ENCODE measurements at regions not wholly inside any gene's neighbourhood (a gene's known extent, or its start where the extent isn't known, plus 50 kb on each side); places are given as distances from the start of the nearest gene placed in this dataset.

DNA sequence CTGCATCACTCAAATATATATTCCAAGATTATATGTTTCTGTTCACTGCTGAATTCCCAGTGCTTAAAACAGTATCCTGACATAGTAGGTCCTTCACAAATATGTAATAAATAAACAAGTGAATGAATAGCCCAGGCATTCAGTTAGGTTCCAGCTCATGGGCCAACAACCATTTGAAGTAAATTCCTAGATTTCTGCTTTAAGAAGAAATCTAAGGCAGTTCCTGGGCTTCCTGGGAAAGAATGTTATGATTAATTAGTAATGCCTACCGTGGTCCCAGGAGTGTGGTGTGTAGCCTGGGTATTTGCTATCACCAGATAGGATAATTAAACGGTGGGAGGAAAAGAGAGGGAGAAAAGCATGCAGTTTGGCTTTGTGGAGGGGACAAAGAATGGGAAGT lies 576.8 kb downstream of the SOX6 start:
- no peak for DNase-seq

DNA sequence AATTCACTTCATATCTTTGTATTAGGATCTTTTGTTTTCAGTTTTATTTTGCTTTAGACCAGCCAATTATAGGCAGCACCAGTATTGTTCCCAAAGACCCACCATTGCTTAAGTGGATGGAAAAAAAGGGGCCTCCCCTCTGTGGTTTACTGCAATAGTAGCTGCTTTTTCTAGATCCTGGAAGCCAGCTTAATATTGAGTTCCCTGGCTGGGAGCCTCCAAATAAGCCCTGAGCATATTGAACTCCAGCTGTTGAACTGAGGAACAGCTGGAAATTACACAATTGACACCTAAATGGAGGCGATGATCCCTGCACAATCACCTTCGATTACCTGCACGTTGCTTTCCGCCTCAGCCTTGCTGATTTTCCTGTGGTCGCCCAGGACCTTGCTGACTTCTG lies 576.0 kb downstream of the SOX6 start:
- no peak for DNase-seq

DNA sequence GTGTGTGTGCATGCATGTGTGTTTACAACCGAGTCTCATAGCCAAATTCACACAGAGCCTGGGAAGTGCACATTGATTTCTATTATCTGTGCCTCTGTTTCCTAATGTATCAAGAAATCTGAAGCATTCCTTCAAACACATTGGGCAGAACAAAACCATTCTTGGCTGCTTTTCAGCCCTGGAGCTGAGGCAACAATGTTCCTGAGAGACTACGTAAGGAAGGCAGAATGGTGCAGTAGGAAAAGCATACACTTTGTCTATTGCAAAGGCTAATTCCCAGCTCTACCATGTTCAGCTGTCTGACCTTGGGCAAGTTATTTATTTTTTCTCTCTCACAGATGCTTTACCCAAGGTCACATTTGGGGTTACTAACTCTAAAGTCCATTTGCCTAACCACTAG lies 575.5 kb downstream of the SOX6 start:
- no peak for DNase-seq

DNA sequence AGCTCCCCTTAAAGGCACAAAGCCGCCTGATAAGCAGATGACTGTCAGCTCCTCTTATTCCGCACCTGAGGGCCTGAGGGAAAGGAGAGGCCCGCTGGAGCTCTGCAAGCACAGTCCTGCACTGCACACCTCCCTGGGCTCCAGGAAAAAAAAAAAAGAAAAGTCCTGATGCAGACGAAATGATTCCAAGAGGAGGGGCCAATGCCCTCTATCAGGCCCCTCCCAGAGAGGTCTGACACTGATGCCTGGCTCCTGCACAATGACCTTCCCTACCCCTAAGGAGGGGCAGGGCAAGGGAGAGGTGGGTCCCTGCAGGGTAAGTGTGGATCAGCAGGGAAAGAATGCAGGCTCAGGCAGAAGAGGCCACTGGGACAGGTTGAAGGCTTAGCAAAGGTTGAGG lies 572.7 kb downstream of the SOX6 start:
- DNase-seq: no peak

DNA sequence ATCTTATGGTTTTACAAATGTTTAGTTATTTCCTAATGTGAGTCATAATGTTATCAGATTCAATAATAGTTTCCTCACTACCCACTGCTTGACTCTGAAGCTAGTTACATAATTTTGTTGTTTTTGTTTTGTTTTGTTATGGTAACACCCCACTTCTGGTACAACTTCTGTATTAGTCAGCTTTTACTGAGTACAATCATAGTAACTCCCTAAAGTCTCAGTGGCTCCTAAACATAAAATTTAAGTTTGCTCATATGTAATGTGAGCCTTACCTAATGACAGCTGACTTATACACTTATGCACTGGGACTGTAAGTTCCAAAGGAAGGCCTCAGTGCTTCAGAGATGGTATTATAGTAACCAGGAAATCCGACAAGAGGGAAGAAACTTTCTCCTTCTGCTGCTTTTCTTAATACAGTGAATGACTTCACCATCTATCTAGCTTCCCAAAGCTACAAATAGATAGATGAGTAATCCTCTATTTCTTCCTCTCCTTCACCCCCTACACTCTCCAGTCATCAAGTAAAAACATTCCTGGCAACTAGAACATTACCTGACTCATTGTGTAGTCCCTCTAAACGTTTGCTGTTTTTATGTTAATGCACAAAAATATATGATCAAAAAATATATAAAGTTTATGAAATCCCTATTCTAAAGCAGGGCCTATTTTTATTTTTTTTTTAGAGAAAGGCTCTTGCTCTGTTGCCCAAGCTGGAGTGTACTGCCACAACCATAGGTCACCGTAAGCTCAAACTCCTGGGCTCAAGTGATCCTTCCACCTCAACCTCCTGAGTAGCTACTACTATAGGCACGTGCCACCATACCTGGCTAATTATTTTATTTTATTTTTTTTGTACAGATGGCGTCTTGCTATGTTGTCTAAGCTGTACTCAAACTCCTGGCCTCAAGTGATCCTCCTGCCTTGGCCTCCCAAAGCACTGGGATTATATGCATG lies 563.0 kb downstream of the SOX6 start:
- DNase-seq: no peak

DNA sequence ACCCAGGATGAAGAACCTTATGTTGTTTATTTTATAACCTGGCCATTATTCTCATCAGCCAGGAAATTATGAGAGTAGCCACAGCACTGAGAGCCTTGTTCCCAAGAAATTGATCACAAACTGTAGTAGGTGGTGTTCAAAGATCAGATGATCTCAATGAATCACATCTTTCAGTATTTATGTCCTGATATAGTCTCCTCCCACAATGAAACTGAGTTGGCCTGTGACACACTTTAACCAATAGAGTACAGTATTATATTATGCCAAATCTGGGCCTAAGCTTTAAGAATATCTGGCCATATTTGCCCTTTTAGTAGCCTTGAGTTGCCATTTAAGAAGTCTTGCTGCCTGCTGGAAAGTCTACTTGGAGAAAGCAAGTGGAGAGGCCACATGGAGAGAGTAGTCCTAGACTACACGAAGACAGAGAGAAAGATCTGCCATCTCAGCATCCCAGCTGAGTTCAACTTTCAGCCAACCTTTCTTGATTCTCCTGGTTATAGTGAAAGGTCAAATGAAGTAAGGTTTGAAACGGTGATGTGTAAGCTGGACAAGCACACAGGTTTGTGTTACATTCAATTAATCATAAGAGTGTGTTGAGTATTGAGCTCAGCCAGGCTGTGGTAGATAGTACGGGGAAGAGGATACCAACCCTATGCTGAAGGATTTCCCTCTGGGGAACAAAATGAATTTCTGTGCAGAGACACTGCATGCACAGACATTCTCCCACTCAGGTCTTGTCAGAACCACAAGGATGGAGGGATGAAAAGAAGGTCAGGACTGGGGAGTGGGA lies 561.8 kb downstream of the SOX6 start:
- no peak for DNase-seq

DNA sequence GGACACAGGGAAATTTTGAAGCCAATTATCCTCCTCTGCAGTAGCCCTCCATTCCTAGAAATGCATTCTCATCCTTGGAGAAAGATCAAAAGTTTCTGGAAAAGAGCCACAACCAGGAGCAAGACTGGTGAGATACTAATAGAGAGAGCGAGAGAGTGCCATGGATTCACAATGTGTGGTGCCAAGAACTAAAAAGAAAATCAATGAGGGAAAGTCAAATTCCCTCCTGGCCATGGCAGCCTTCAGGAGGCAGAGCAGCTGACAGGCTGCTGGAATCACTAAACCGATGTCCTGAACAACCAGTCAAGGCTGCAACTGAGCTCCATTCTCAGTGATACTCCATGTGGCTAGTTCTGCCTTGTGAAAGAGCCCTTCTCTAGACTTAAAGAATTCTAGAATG lies 561.0 kb downstream of the SOX6 start:
- no peak for DNase-seq

DNA sequence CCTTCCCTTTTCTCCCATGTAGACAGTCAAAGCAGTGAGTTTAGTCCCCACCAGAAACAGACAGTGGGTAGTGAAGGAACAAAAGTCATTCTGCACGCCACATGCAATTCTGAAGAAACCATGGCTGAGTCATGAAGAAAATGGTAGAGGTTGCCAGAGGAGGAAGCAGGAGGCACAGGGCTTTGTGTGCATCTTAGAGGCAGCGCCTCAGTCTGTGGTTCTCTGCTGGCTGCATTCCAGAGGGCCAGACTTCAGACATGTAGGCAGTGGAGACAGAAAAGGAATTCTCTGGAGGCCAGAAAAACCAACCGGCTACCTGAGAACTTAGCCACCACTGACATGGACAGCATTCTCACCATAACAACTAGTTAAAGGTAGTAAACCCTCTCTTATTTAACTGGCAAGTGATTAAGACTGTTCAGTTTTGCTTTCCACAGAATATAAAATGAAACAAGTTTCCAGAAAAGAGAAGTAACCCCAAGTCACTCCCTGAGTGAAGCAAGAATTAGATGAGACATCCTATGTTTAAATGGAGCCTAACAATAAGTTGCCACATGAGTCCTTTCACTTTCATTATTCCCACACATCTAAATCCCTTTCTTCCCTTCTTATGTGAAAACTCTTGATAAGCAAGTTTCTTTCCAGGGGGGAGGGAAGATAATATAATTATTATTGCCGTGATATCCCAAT lies 556.1 kb downstream of the SOX6 start:
- no peak for DNase-seq

DNA sequence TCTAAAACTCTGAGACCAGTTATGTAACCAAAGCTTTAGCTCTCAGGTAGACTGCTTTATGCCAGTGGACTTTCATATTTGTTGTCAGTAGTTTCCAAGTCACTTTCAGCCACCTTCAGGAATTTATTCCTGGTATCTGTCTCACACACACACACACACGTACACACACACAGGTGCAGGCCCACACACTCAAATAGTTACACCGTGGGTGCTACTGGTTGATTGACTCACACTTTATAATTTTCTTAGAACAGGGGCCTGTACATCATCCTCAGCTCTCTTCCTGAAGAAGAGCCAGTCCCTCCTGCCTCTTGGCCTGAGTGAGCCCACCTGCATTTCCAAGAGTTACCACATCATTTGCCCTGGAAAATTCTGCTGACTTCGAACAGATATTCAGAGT lies 555.2 kb downstream of the SOX6 start:
- DNase-seq: no peak

DNA sequence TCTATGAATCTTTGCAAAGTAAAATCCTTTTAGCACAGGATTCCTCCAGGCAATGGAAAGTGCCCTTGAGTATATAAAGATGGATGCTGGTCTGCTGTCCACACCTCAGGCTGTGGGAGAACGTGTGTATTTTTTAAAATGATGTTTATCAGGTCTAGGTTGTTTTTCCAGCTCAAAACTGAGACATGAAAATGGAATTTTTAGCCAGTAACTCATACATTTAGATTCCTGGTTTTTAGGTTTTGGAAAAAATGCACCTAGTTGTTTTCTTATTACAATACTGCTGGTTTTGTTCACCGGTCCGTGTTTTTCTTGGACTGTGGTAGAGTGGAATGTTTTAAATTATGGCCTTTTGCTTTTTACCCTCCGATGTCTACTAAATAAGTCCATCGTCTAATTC lies 554.7 kb downstream of the SOX6 start:
- no peak for DNase-seq

DNA sequence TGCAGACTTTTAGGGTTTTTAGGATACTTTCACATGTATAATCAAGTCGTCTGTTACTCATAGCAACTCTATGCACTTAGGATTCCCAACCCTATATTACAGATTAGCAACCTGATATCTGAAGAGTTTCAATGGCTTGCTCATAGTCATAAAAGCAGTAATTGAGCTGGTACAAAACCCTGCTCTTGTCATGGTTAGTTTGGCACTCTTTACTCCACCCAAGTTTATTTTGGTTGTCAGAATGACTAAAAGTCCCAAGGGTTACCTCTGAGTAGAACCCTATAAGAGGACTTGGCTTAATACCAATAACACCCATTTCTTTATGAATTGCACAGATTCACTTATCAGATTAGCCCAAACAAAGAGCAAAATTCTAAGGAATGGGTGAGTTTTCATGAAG lies 550.6 kb downstream of the SOX6 start:
- DNase-seq: no peak

DNA sequence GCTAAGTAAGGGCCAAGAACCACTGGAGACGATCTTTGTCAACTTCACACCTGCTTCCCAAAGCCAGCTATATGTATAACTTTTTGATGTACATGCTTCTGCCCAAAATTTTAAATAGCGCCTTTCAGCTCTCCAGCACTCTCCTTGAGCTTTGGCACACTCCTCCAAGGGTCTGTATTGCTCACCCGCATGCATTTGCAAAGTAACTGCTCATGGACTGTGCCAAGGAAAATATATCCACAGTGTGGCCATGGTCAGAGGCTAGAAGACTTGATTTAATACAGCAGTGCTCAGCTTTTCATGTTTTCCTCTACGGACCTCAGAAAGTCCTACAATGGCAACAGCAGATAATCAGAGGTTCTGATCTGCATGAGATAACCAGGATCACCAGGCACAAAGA lies 550.1 kb downstream of the SOX6 start:
- DNase-seq: no peak

DNA sequence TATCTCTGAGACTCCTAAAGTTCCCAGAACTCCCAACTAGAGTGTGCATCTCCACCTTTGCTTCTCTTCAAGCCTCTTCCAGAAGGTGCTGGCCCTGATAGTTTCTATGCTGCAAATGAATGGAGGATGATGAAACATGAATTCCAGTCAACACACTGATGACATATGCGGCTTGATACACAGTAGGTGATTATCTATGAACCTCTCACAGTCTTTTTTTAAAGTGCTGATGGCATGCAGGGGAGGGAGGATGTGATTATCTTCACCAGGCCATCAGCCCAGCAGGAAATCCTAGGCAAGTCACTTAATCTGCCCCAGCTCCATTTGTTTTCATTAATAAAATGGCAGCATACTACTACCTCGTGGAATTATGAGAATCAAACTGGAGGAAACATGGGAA lies 548.5 kb downstream of the SOX6 start:
- no peak for DNase-seq

DNA sequence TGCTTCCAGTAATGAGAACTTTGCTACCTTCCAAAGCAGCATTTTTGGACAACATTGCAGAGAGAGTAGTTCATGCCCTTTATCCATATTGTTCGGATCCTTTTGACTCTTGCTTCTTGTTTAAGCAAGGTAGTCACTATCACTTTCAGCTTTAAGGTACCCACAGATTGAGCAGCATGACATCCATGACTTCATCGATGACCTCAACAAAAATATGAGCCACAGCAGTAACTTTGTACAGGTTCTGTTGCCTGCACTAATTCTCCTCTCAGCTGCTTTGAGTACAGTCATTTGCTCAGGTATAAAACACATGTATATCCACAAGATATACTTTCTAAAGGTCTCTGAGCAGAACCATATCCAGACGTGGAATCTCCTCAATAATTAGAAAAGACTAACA lies 546.3 kb downstream of the SOX6 start:
- no peak for DNase-seq

DNA sequence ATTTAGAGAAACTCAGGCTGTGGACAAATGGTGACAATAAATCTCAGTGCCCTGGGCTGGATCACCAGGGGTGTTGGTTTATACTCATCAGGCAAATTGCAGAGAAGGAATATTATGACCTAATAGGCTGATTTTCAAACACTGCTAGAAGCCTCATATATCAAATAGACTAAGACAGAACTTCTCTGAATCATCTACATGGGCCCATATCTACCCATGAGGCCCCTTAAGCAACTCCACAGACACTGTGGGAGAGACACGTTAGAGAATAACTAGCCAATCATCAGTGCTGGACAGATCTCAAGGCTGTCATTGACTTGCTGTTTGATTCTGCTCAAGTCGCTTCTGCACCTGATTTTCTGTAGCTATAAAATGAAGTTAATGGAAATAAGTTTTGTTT lies 545.8 kb downstream of the SOX6 start:
- DNase-seq: no peak

DNA sequence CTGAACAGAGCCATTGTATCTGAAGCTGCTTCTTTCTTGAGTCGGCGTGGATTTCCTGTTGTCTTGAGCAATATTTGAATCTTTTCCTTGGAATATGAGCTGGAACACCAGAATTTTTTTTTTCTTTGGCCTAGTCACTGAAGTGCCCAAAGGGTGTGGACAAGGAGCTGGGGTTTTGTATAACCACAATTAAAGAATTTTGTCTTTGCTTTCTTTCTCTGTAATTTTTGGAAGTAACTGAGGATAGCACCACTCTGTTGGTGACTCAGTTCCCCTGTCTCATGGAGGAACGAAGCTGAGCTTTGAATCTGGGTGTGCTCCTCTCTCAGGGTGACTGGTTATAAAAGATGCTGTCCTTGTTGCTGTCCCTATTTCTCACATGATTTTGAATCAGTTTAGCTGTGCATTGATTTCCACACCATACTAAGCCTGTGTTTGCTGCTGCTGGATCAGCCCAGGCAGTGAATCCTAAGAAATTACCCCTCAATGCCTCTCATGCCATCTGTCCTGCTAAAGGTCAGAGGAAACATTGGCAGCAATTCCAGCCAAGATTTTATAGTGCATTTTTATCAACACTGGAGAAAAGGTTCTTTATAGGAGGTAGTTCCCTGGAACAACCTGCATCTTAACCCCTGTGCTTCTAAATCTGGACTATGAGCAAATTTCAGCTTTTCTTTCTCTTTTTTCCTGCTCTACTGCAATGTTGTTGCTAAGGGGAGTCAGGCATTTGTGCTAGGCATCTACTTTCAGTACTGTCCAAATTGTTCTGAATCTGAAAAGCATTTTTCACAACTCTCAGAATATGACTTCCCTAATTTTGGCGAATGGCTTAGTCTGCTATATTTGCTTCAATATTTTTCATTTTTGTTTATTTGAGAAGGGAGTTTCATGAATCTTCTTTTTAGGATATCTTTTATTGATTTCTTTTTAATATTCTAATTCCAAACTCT lies 540.8 kb downstream of the SOX6 start:
- DNase-seq: no peak

DNA sequence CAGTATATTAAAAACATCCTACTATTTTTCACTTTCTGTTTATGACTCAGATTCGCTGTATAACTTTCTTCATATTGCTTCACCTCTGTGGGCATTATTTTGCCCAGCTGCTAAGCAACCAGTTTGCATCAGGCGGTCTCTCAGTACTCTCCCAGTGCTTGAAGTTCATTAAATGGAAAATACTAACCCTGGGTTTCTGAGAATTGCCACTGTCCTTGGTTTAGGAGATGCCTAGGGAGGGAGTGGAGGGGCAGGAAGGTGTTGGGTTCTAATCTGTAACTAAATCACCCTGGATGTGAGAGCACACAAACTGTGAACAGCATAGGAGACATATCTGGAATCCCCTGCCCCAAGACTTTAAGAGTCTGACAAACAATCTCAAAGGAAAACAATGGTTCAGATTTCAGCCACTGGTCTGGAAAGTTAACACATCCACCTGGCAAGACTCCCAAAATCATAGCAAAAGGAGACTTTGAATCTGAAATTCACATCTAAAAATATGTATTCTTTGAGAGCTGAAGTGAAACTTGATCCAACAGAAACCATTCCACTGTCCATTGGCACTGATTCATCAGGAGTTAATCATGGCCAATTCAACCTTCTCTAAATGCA lies 540.0 kb downstream of the SOX6 start:
- no peak for DNase-seq

DNA sequence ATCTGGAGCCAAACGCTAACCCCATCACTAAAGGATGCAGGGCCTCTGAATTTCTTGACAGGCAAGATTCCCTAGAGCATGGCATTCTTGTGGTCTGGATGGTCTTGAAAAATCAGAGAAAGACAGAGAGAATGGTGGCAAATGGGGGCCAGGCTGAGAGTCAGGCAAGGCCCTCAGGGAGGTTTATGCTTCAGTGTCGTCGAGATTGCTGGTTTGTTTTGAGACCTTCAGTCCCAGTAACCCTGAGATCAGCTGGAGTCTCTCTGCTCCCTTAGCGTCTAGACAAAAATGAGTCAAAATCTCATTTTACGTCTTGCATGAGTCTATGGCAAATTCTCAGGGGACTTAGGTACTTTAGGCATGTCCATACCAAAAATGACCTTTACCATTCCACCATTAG lies 539.3 kb downstream of the SOX6 start:
- no peak for DNase-seq

DNA sequence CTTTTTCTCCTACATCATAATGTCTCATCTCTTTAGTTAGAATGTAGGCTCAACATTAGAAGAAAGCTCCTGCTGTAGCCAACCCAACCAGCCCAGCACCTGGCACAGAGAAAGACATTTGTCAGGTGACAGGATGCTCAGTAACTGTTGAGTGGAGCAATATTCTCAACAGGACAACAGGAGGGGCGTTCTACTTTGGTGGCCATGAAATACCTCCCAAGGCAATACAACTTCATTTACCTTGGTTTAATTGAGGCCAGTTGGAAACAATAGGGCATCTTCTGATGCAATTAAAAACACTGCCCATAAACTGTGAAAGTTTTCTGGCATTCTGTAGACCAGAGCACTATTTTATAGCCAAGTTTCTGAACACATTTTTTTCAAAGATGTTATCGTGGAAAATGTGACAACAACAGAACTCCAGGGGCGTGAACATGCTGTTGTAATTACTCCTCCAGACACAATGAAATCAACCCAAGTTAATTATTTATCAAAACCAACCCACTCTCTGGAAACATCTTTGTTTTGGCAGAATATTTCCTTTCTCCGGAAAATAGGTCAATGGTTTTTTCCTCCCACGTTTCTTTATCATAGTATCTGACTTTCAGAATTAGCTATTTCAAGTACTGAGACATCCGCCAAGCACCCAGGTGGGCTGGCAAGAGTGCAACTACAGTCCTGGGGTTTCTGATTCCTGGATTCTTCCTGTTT lies 538.1 kb downstream of the SOX6 start:
- DNase-seq: no peak

DNA sequence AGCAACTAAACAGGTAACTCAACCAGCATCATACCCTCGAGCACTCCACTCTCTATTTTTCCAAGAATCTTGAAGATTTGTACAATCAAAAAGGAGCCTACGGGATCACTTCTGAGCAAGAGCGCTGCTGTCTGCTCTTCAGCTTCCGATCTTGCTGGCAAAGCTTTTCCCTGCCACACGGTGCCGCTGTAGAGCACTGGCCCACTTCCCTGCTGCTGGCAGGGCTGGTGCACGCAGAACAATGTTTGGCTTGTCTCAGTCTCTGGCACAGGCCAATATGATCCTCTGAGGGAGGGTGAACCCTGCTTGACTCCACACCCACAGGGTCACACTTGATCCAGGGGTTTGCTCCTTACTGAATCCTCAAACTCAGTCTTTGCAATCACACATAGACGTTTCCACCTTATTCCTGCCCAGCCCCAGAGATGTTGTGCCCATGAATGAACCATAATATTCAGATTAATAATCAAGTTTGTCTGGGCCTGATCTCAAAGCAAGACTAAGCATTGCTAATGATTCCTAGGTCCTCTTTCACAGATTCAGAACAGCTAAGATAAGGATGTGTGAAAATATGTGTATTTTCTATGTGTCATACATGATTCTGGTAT lies 536.6 kb downstream of the SOX6 start:
- no peak for DNase-seq

DNA sequence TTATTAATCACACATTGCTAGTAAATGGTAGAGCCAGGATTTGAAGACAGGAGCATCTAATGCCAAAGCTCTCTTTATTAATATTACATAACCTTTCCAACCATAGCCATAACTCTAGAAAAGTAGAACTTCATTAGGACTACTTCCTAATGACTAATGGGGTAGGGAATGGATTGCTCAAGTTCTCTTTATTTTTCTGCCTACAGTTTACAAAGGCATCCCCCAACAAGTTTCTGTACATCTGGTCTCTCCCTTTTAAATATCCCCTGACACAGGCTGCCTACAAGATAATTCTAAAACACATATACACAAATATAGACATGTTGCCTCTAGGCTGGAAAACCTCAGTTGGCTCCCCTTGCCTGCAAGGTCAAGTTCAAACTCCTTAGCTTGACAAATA lies 534.9 kb downstream of the SOX6 start:
- DNase-seq: no peak
